HCT116 (cell line): ENCODE measurements at regions not wholly inside any gene's neighbourhood (a gene's known extent, or its start where the extent isn't known, plus 50 kb on each side); places are given as distances from the start of the nearest gene placed in this dataset.
"Not testable (repeated sequence)": the region's sequence is repeated elsewhere in the genome, so short reads cannot be mapped to it uniquely, and the experiment has no call there.

Experiments used
- ATAC-seq: fragments of 200-7000 bp; cut with Tn5 transposase; 2 replicates; pipeline ENCODE4 v1.9.1; 2020; ENCODE audit warnings: mild to moderate bottlenecking, moderate library complexity
- BruUV-seq: library from RNA; stranded (reverse); fragments of 400-500 nt; replicated peaks from 2 replicates; lab custom pipeline; 2021; lab: Mats Ljungman, UMichigan
- CTCF ChIA-PET: fragments of 300-600 bp; sonication (Branson Sonifier 250); formaldehyde crosslinking; loops from one replicate; lab custom pipeline; 2021; ENCODE audit warnings: antibody characterized with exemption; lab: Charles Lee
- POLR2A ChIA-PET: fragments of 300-600, 350-600 bp; sonication (Branson Sonifier 250); formaldehyde crosslinking; loops from one replicate; lab custom pipeline; 2021; ENCODE audit warnings: antibody characterized with exemption; lab: Charles Lee
- RAD21 ChIA-PET, 2 experiments: fragments of 300-600 bp; sonication (Branson Sonifier 250); formaldehyde crosslinking; loops; one replicate each; lab custom pipeline; 2023; ENCODE audit warnings: low total read pairs in 2 of 2; ENCODE audit not compliant: uncharacterized antibody in 2 of 2, unreplicated experiment in 2 of 2, low non-redundant PET in 1 of 2; lab: Charles Lee
- DNase-seq: peaks from one replicate; pipeline ENCODE4 v3.0.0-alpha.2; 2010; ENCODE audit warnings: low read depth, low spot score
- H2AFZ ChIP-seq: fragments of 200-600 bp; shearing (Covaris generic), sonication (generic); 2 replicates; pipeline ENCODE4 v1.6.1; 2017; ENCODE audit warnings: low read depth, mixed run types, mixed read lengths, antibody characterized with exemption, low read length; ENCODE audit not compliant: poor library complexity, severe bottlenecking
- H3K27ac ChIP-seq: 2 replicates; pipeline ENCODE4 v1.5.1; 2012; ENCODE audit warnings: low read depth, low read length
- H3K27me3 ChIP-seq: fragments of 200-600 bp; sonication (generic); 2 replicates; pipeline ENCODE4 v1.6.1; 2016; ENCODE audit warnings: mixed run types, low read length, mixed read lengths; ENCODE audit not compliant: insufficient read depth
- H3K36me3 ChIP-seq, 2 experiments: fragments of 200-500 bp in 1 of 2; fragments of 200-600 bp in 1 of 2; sonication (Bioruptor generic) in 1 of 2; sonication (generic) in 1 of 2; 2 replicates each; pipeline versions ENCODE4 v1.5.1 to v1.6.1; 2014 to 2016; ENCODE audit warnings: low read length in 2 of 2, inconsistent platforms in 1 of 2, mixed read lengths in 1 of 2, mixed run types in 1 of 2; ENCODE audit not compliant: insufficient read depth in 2 of 2, control insufficient read depth in 1 of 2
- H3K4me1 ChIP-seq, 2 experiments: fragments of 200-600 bp in 1 of 2; sonication (generic) in 1 of 2; 2 replicates each; pipeline versions ENCODE4 v1.5.1 to v1.6.1; 2012 to 2017; ENCODE audit warnings: low read length in 2 of 2, inconsistent platforms in 1 of 2, mild to moderate bottlenecking in 1 of 2, mixed read lengths in 1 of 2, mixed run types in 1 of 2, moderate library complexity in 1 of 2; ENCODE audit not compliant: insufficient read depth in 2 of 2, control insufficient read depth in 1 of 2
- H3K4me2 ChIP-seq: fragments of 200-600 bp; sonication (generic); 2 replicates; pipeline ENCODE4 v1.6.1; 2017; ENCODE audit warnings: mixed run types, low read length, mixed read lengths
- H3K4me3 ChIP-seq, 2 experiments: fragments of 200-600 bp in 1 of 2; sonication (generic) in 1 of 2; replicated peaks in 1 of 2; 2 replicates each; pipeline ENCODE4 v1.5.1; 2011 to 2016; ENCODE audit warnings: low read length in 2 of 2, control low read depth in 1 of 2, low read depth in 1 of 2, mild to moderate bottlenecking in 1 of 2, mixed read lengths in 1 of 2, mixed run types in 1 of 2
- H3K79me2 ChIP-seq: fragments of 200-600 bp; sonication (generic); 2 replicates; pipeline ENCODE4 v1.6.1; 2017; ENCODE audit warnings: mild to moderate bottlenecking, mixed run types, low read length, moderate library complexity, mixed read lengths; ENCODE audit not compliant: insufficient read depth
- H3K9ac ChIP-seq: fragments of 200-600 bp; sonication (generic); 2 replicates; pipeline ENCODE4 v1.6.1; 2016; ENCODE audit warnings: low read length, mixed read lengths
- H3K9me2 ChIP-seq: fragments of 200-600 bp; sonication (generic), shearing (Covaris generic); 2 replicates; pipeline ENCODE4 v1.6.1; 2017; ENCODE audit warnings: mixed run types, mild to moderate bottlenecking, moderate library complexity; ENCODE audit not compliant: insufficient read depth
- H3K9me3 ChIP-seq, 2 experiments: fragments of 200-500 bp in 1 of 2; fragments of 200-600 bp in 1 of 2; sonication (Bioruptor generic) in 1 of 2; sonication (generic) in 1 of 2; 2 replicates each; pipeline ENCODE4 v1.6.1; 2014 to 2017; ENCODE audit warnings: low read length in 2 of 2, mixed read lengths in 2 of 2, inconsistent platforms in 1 of 2, low read depth in 1 of 2, mild to moderate bottlenecking in 1 of 2, mixed run types in 1 of 2, moderate library complexity in 1 of 2; ENCODE audit not compliant: control insufficient read depth in 1 of 2, insufficient read depth in 1 of 2
- H4K20me1 ChIP-seq: fragments of 200-600 bp; sonication (generic), shearing (Covaris generic); 2 replicates; pipeline ENCODE4 v1.6.1; 2017; ENCODE audit warnings: mixed run types, mild to moderate bottlenecking, moderate library complexity; ENCODE audit not compliant: insufficient read depth
- intact Hi-C: fragments of 100-400 bp; cut with micrococcal nuclease; formaldehyde crosslinking; loops from 2 replicates; pipeline ENCODE4 v1.10.0; 2022

DNA sequence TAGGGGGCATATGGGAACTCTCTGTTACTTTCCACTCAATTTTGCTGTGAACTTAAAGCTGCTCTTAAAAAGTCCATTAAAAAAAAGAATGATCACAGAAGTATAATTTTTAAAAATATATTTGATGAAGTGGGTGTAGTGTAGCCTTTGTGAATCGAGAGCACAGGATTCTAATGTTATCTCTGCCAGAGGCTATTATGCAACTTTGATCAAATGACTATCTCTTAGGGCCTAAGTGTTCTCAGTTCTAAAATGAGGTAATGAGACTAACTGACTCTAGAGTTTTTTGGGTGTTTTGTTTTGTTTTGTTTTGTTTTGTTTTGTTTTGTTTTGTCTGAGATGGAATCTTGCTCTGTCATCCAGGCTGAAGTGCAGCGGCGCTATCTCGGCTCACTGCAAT lies 143.2 kb downstream of the FAM72B start:
- DNase-seq, H2AFZ ChIP-seq, BruUV-seq, RAD21 ChIA-PET, H3K27ac ChIP-seq, H3K9ac ChIP-seq, H3K9me3 ChIP-seq, CTCF ChIA-PET, POLR2A ChIA-PET, H3K79me2 ChIP-seq, ATAC-seq, H3K36me3 ChIP-seq, intact Hi-C loops, H3K9me2 ChIP-seq, H3K4me1 ChIP-seq, H3K4me3 ChIP-seq, H4K20me1 ChIP-seq, H3K4me2 ChIP-seq, H3K27me3 ChIP-seq: not testable (repeated sequence)

DNA sequence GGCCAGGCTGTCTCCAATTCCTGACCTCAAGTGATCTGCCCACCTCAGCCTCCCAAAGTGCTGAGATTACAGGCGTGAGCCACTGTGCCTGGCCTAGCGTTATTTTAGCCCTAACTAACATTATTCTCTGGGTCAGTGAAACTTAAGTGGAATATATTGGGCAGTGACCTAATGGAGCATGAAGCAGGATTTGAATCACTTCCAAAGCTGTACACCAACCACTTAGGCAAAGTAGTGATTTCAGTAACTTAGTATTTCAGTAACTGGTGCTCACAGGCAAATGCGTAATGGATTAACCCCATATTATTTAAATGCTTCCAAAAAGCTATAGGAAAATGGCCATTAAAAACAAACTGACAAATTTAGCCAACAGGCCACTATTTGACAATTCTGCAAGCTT lies 142.6 kb downstream of the FAM72B start:
- H3K4me3 ChIP-seq, intact Hi-C loops, RAD21 ChIA-PET, H3K4me2 ChIP-seq, ATAC-seq, CTCF ChIA-PET, H2AFZ ChIP-seq, H4K20me1 ChIP-seq, DNase-seq, H3K27ac ChIP-seq, H3K9me2 ChIP-seq, H3K9ac ChIP-seq, H3K4me1 ChIP-seq, H3K9me3 ChIP-seq, H3K27me3 ChIP-seq, H3K36me3 ChIP-seq, POLR2A ChIA-PET, H3K79me2 ChIP-seq, BruUV-seq: not testable (repeated sequence)

DNA sequence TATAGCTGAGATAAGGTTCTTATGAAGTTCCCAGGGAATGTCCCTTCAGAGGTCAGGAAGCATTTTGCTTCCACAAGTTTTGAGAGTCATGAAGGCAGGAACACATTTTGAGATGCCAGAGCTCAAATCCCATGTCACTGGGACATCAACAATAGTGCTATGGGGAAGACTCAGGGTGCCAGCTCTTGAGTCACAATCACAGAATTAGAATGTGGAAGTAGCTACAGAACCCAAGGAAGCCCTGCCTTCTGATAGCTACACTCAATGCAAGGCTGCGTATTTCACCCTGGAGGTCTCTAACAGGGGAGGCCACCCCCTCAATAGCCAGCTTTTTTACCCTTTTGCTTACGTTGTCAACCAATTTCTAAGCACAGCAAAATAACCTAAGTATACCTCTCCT lies 141.3 kb downstream of the FAM72B start:
- CTCF ChIA-PET, H3K36me3 ChIP-seq, ATAC-seq, H2AFZ ChIP-seq, H3K4me3 ChIP-seq, POLR2A ChIA-PET, H3K9me3 ChIP-seq, H3K4me1 ChIP-seq, intact Hi-C loops, H3K27me3 ChIP-seq, H3K9ac ChIP-seq, RAD21 ChIA-PET, H3K4me2 ChIP-seq, H3K79me2 ChIP-seq, H3K9me2 ChIP-seq, DNase-seq, BruUV-seq, H4K20me1 ChIP-seq, H3K27ac ChIP-seq: not testable (repeated sequence)

DNA sequence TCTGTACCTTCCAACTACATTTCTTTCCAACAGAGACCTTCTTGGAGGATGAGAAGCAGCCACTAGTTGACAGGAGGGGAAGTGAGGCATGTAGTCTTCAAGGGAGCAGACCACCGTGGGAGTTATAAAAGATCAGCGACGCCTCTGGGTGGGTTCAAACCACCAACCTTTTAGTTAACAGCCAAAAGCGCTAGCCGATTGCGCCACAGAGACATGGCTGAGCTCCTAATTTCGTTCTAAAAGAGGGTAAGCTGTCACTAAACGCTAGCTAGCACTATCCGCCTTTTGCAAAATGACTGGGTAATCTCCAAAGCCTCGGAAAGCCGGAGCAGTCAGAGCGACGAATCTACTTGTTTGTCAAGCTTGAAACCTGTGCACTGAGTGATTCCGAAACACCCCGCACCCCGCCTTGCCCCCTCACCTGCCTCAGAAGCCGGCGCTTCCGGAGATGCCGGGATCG lies 135.8 kb downstream of the FAM72B start:
- not testable (repeated sequence) for ATAC-seq, H4K20me1 ChIP-seq

More for the DNA sequence above, 135.8 kb downstream of the FAM72B start:
- POLR2A ChIA-PET, RAD21 ChIA-PET, H3K9me3 ChIP-seq, H3K4me3 ChIP-seq, H3K9me2 ChIP-seq, H3K9ac ChIP-seq, H3K4me1 ChIP-seq, H2AFZ ChIP-seq, H3K79me2 ChIP-seq, H3K27ac ChIP-seq, DNase-seq, H3K36me3 ChIP-seq, BruUV-seq, H3K27me3 ChIP-seq, intact Hi-C loops, CTCF ChIA-PET, H3K4me2 ChIP-seq: not testable (repeated sequence)
